ENCODE measurements at regions not wholly inside any gene's neighbourhood (a gene's known extent, or its start where the extent isn't known, plus 50 kb on each side); places are given as distances from the start of the nearest gene placed in this dataset.

GRCh38 chr15:59953392-59953883 lies 50.7 kb upstream of the FOXB1 start:
- TF ChIP-seq POLR2AphosphoS5 (IDR thresholded peaks at IDR 0.05) (no peak), EP300 (IDR thresholded peaks at IDR 0.05; ENCODE audit: low read depth) (no peak)

Measured in transverse colon (tissue), 3 donors.